Caco-2 (cell line): ENCODE measurements at regions not wholly inside any gene's neighbourhood (a gene's known extent, or its start where the extent isn't known, plus 50 kb on each side); places are given as distances from the start of the nearest gene placed in this dataset.

Experiments used
- BruUV-seq: library from RNA; stranded (reverse); fragments of 400-500 nt; replicated peaks from 2 replicates; lab custom pipeline; 2021; lab: Mats Ljungman, UMichigan
- CTCF ChIA-PET: fragments of 300-600 bp; sonication (Branson Sonifier 250); formaldehyde crosslinking; loops from one replicate; lab custom pipeline; 2022; ENCODE audit warnings: antibody characterized with exemption; lab: Charles Lee
- POLR2A ChIA-PET: fragments of 300-600 bp; sonication (Branson Sonifier 250); formaldehyde crosslinking; loops from one replicate; lab custom pipeline; 2022; ENCODE audit warnings: antibody characterized with exemption; lab: Charles Lee
- DNase-seq, 2 experiments: peaks; one replicate each; pipeline versions ENCODE4 v3.0.0 to v3.0.0-alpha.2; 2020 to 2022
- H3K27me3 ChIP-seq: replicated peaks from 2 replicates; pipeline ENCODE4 v1.6.0; 2011; ENCODE audit warnings: low read length; ENCODE audit not compliant: control insufficient read depth, insufficient read depth
- H3K36me3 ChIP-seq: 2 replicates; pipeline ENCODE4 v1.5.1; 2011; ENCODE audit warnings: low read length; ENCODE audit not compliant: control insufficient read depth, insufficient read depth
- H3K4me1 ChIP-seq: fragments of 250-450 bp; sonication (Bioruptor Pico); 2 replicates; pipeline ENCODE4 v1.5.1; 2020; ENCODE audit warnings: mild to moderate bottlenecking
- H3K4me3 ChIP-seq: 2 replicates; pipeline ENCODE4 v1.5.1; 2011; ENCODE audit warnings: low read depth, mild to moderate bottlenecking, control low read depth, low read length
- H3K9me3 ChIP-seq: fragments of 250-450 bp; sonication (Bioruptor Pico); 2 replicates; pipeline ENCODE4 v1.5.1; 2020; ENCODE audit warnings: mild to moderate bottlenecking, moderate library complexity
- H3K27ac Mint-ChIP-seq: one replicate; pipeline ENCODE4 v1.8.0; 2022; ENCODE audit warnings: mixed read lengths; ENCODE audit not compliant: unreplicated experiment
- H3K27me3 Mint-ChIP-seq: one replicate; pipeline ENCODE4 v1.8.0; 2022; ENCODE audit warnings: mixed read lengths; ENCODE audit not compliant: insufficient read depth, unreplicated experiment
- H3K36me3 Mint-ChIP-seq: one replicate; pipeline ENCODE4 v1.8.0; 2022; ENCODE audit warnings: mild to moderate bottlenecking, mixed read lengths; ENCODE audit not compliant: insufficient read depth, unreplicated experiment
- H3K4me1 Mint-ChIP-seq: one replicate; pipeline ENCODE4 v1.8.0; 2022; ENCODE audit warnings: low read depth, mixed read lengths; ENCODE audit not compliant: unreplicated experiment
- H3K4me3 Mint-ChIP-seq: one replicate; pipeline ENCODE4 v1.8.0; 2022; ENCODE audit warnings: mild to moderate bottlenecking, moderate library complexity, mixed read lengths; ENCODE audit not compliant: unreplicated experiment
- H3K9me3 Mint-ChIP-seq: one replicate; pipeline ENCODE4 v1.8.0; 2022; ENCODE audit warnings: mixed read lengths; ENCODE audit not compliant: unreplicated experiment
- intact Hi-C: fragments of 100-400 bp; cut with micrococcal nuclease; formaldehyde crosslinking; loops from one replicate; pipeline ENCODE4 v1.10.0; 2022; ENCODE audit not compliant: unreplicated experiment
- TF ChIP-seq, protein P1 (sequence below), 2 experiments: fragments of 200-600 bp in 1 of 2; IDR thresholded peaks; 1 replicate in 1 of 2; 2 replicates in 1 of 2; pipeline versions ENCODE4 v1.5.1 to v1.8.0; 2011 to 2022; ENCODE audit warnings: antibody characterized with exemption in 1 of 2, control low read depth in 1 of 2, inconsistent platforms in 1 of 2, low read depth in 1 of 2, low read length in 1 of 2, mild to moderate bottlenecking in 1 of 2, moderate library complexity in 1 of 2; ENCODE audit not compliant: insufficient read depth in 1 of 2, severe bottlenecking in 1 of 2, unreplicated experiment in 1 of 2

DNA sequence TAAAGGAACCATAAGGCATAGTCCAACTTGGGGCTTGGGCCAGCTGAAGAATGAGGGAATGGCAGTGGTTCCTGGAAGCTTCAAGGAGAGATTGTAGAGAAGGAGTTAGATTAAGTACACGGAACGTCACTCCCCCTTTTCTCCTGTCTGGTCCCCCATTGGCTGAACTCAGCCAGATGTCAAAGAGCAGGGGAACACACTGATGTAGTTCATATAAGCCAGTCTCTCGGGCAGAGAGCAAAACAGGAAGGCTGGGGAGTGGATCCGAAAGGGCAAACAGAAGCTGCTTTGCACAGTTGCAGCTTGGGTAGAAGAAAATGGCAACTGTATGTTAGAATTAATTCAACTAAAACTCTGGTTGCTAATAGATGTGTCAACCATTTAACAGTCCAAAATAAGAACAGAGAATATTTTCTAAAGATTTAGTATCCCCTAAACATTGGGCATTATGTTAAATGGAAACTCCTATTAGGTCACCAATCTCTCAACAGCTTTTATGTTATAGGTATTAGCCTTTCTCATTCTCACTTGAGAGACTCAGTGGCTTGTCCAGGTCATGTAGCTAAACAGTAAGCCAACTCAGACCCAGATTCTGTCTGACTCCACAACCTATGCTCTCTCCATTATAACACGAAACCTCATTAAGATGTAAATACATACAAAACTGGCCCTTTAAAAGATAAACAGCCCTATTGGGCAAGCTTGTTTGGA lies 600.7 kb upstream of the USP24 start:
- peaks cover 20% of the 10 kb centered on the region for H3K4me1 ChIP-seq
- H3K27me3 ChIP-seq = no peaks in the 10 kb centered on the region
- no peaks in the 10 kb centered on the region for H3K36me3 ChIP-seq
- Mint-ChIP-seq H3K27ac (no peak overlapping the region), H3K4me3 (no peak overlapping the region), H3K4me1 (peaks cover 14% of the 10 kb centered on the region), H3K27me3 (no peaks in the 10 kb centered on the region), H3K36me3 (no peaks in the 10 kb centered on the region), H3K9me3 (no peaks in the 10 kb centered on the region)
- H3K9me3 ChIP-seq = no peaks in the 10 kb centered on the region
- TF ChIP-seq, protein P1, sequence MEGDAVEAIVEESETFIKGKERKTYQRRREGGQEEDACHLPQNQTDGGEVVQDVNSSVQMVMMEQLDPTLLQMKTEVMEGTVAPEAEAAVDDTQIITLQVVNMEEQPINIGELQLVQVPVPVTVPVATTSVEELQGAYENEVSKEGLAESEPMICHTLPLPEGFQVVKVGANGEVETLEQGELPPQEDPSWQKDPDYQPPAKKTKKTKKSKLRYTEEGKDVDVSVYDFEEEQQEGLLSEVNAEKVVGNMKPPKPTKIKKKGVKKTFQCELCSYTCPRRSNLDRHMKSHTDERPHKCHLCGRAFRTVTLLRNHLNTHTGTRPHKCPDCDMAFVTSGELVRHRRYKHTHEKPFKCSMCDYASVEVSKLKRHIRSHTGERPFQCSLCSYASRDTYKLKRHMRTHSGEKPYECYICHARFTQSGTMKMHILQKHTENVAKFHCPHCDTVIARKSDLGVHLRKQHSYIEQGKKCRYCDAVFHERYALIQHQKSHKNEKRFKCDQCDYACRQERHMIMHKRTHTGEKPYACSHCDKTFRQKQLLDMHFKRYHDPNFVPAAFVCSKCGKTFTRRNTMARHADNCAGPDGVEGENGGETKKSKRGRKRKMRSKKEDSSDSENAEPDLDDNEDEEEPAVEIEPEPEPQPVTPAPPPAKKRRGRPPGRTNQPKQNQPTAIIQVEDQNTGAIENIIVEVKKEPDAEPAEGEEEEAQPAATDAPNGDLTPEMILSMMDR (IDR thresholded peaks at IDR 0.05; ENCODE audit: insufficient read depth in 1 of 2, low read depth in 1 of 2, low read length in 1 of 2, severe bottlenecking in 1 of 2, unreplicated experiment in 1 of 2) = no peak
- ChIA-PET CTCF (no interaction called here), POLR2A (no interaction called here)
- no peak for DNase-seq
- no TSS peak for BruUV-seq
- no peak overlapping the region for H3K4me3 ChIP-seq
- intact Hi-C loops = no loop called here

DNA sequence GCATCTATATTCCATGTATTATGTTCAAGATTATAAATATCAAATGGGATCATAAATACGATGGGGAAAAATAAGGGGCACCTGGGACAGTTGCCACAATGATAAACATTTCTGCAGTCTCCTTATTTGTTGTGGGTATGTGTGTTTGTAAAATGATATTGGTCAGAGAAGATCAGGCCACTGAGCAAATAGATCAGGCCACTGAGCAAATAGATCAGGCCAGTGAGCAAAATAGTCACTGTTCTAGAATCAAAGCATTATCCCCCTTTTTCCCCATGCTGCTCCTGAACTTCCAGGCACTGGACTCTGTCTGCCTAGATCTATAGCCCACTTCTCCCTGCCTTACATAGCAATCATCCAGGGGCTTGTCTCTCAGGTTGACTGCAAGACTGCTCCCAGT lies 599.8 kb upstream of the USP24 start:
- intact Hi-C loops = no loop called here
- no peak for DNase-seq
- peaks cover 14% of the 10 kb centered on the region for H3K4me1 Mint-ChIP-seq
- no peak overlapping the region for H3K4me3 ChIP-seq
- ChIA-PET POLR2A (no interaction called here), CTCF (no interaction called here)
- no peaks in the 10 kb centered on the region for H3K36me3 ChIP-seq
- no peaks in the 10 kb centered on the region for H3K36me3 Mint-ChIP-seq
- H3K4me1 ChIP-seq = peaks cover 20% of the 10 kb centered on the region
- TF ChIP-seq, protein P1 (IDR thresholded peaks at IDR 0.05; ENCODE audit: insufficient read depth in 1 of 2, low read depth in 1 of 2, low read length in 1 of 2, severe bottlenecking in 1 of 2, unreplicated experiment in 1 of 2) = no peak
- no peak overlapping the region for H3K27ac Mint-ChIP-seq
- H3K9me3 Mint-ChIP-seq = no peaks in the 10 kb centered on the region
- no TSS peak for BruUV-seq
- no peak overlapping the region for H3K4me3 Mint-ChIP-seq
- no peaks in the 10 kb centered on the region for H3K27me3 ChIP-seq
- no peaks in the 10 kb centered on the region for H3K27me3 Mint-ChIP-seq
- no peaks in the 10 kb centered on the region for H3K9me3 ChIP-seq

DNA sequence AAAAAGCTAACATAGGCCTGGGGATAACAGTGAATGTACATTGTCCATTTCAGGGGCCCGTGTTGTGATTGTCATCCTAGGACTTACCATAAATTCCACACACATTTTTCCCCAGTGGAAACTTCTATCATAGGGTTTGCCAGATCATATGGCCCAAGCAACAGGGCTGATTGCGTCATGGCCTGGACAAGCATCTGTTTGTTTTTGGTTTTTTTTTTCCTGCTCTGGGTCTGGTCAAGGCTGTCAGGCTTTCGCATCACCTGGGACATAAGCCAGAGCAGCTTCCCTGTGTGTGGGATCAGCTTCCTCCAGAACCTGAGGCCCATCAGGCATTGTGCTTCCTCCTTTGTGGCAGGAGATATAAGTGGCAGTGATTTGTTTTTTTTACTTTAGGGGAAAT lies 598.5 kb upstream of the USP24 start:
- H3K27me3 ChIP-seq = no peaks in the 10 kb centered on the region
- H3K4me1 ChIP-seq = peaks cover 20% of the 10 kb centered on the region
- Mint-ChIP-seq H3K4me3 (no peak overlapping the region), H3K4me1 (peaks cover 14% of the 10 kb centered on the region), H3K27me3 (no peaks in the 10 kb centered on the region), H3K9me3 (no peaks in the 10 kb centered on the region), H3K27ac (no peak overlapping the region), H3K36me3 (no peaks in the 10 kb centered on the region)
- intact Hi-C loops = no loop called here
- POLR2A ChIA-PET = no interaction called here
- no peaks in the 10 kb centered on the region for H3K9me3 ChIP-seq
- CTCF ChIA-PET = no interaction called here
- TF ChIP-seq, protein P1 (IDR thresholded peaks at IDR 0.05; ENCODE audit: insufficient read depth in 1 of 2, low read depth in 1 of 2, low read length in 1 of 2, severe bottlenecking in 1 of 2, unreplicated experiment in 1 of 2) = no peak
- BruUV-seq = no TSS peak
- DNase-seq = peak; percentile 52 to 57
- no peak overlapping the region for H3K4me3 ChIP-seq
- no peaks in the 10 kb centered on the region for H3K36me3 ChIP-seq
